ENCODE measurements at regions not wholly inside any gene's neighbourhood (a gene's known extent, or its start where the extent isn't known, plus 50 kb on each side); places are given as distances from the start of the nearest gene placed in this dataset.
A peak's percentile ranks its signal among the peaks of the same experiment; 100 is the strongest.

- DNase-seq (ENCODE audit: low read depth), result no peak
- H3K4me3 ChIP-seq (ENCODE audit: low read depth, low read length), result no peak overlapping the region
Measured at GRCh38 chr3:28850186-28850585, 430.7 kb upstream of the RBMS3 start.

GRCh38 chr3:28853830-28854229 is 427.0 kb upstream of the RBMS3 start:
- TF ChIP-seq CTCF (IDR thresholded peaks at IDR 0.05; ENCODE audit: insufficient read depth, low read depth, low read length), result no peak
- H3K4me3 ChIP-seq (ENCODE audit: low read depth, low read length), result no peak overlapping the region
- peak; percentile 16 for DNase-seq (ENCODE audit: low read depth)

More at GRCh38 chr3:28850186-28850585, 430.7 kb upstream of the RBMS3 start:
- no peak for TF ChIP-seq CTCF (IDR thresholded peaks at IDR 0.05; ENCODE audit: insufficient read depth, low read depth, low read length)

- no peak overlapping the region for H3K4me3 ChIP-seq (ENCODE audit: low read depth, low read length)
- DNase-seq (ENCODE audit: low read depth), result no peak
- no peak for TF ChIP-seq CTCF (IDR thresholded peaks at IDR 0.05; ENCODE audit: insufficient read depth, low read depth, low read length)
Measured at GRCh38 chr3:28856796-28857195, 424.1 kb upstream of the RBMS3 start.

- no peak for TF ChIP-seq CTCF (IDR thresholded peaks at IDR 0.05; ENCODE audit: insufficient read depth, low read depth, low read length)
- DNase-seq (ENCODE audit: low read depth), result no peak
- no peak overlapping the region for H3K4me3 ChIP-seq (ENCODE audit: low read depth, low read length)
Measured at GRCh38 chr3:28859897-28860296, 421.0 kb upstream of the RBMS3 start.

GRCh38 chr3:28860307-28860706 is 420.6 kb upstream of the RBMS3 start:
- TF ChIP-seq CTCF (IDR thresholded peaks at IDR 0.05; ENCODE audit: insufficient read depth, low read depth, low read length), result no peak
- no peak overlapping the region for H3K4me3 ChIP-seq (ENCODE audit: low read depth, low read length)
- no peak for DNase-seq (ENCODE audit: low read depth)

- H3K4me3 ChIP-seq (ENCODE audit: low read depth, low read length), result no peak overlapping the region
- no peak for DNase-seq (ENCODE audit: low read depth)
- no peak for TF ChIP-seq CTCF (IDR thresholded peaks at IDR 0.05; ENCODE audit: insufficient read depth, low read depth, low read length)
Measured at GRCh38 chr3:28863186-28863585, 417.7 kb upstream of the RBMS3 start.

GRCh38 chr3:28867836-28868235 is 413.0 kb upstream of the RBMS3 start:
- no peak for TF ChIP-seq CTCF (IDR thresholded peaks at IDR 0.05; ENCODE audit: insufficient read depth, low read depth, low read length)
- no peak for DNase-seq (ENCODE audit: low read depth)
- no peak overlapping the region for H3K4me3 ChIP-seq (ENCODE audit: low read depth, low read length)
